ENCODE measurements at regions not wholly inside any gene's neighbourhood (a gene's known extent, or its start where the extent isn't known, plus 50 kb on each side); places are given as distances from the start of the nearest gene placed in this dataset.
A peak's percentile ranks its signal among the peaks of the same experiment; 100 is the strongest.

- Mint-ChIP-seq H3K4me3 (no peak overlapping the region), H3K27ac (peak overlapping the region in 1 of 3 experiments; percentile 70; a peak in 1 of 7 replicates), H3K4me1 (peaks cover 6 to 14% of the 10 kb centered on the region in 2 experiments), H3K9me3 (peaks cover 0 to 2% of the 10 kb centered on the region in 2 experiments; a peak in 2 of 5 replicates), H3K36me3 (ENCODE audit: insufficient read depth in 1 of 3, low read depth in 3 of 3) (peaks cover 0 to 2% (median 0%) of the 10 kb centered on the region in 3 experiments; a peak in 2 of 7 replicates), H3K27me3 (ENCODE audit: low read depth) (peaks cover 12% of the 10 kb centered on the region)
- Histone ChIP-seq H3K27ac (ENCODE audit: insufficient read length, low read depth, low read length) (no peak overlapping the region), H4K5ac (ENCODE audit: insufficient read length, low read depth, low read length) (no peak overlapping the region), H4K20me1 (ENCODE audit: control insufficient read depth, insufficient read depth, insufficient read length) (no peaks in the 10 kb centered on the region), H3K23me2 (ENCODE audit: insufficient read length, low read depth, low read length, poor library complexity, severe bottlenecking) (no peaks in the 10 kb centered on the region), H2BK5ac (ENCODE audit: insufficient read length, low read length) (no peak overlapping the region), H3K4me1 (ENCODE audit: insufficient read depth, low read length) (peaks cover 7% of the 10 kb centered on the region), H3K79me2 (ENCODE audit: insufficient read depth, low read length) (no peaks in the 10 kb centered on the region), H3K27me3 (ENCODE audit: insufficient read depth, low read length) (no peaks in the 10 kb centered on the region), H2BK120ac (ENCODE audit: low read depth, low read length, poor library complexity, severe bottlenecking) (no peak overlapping the region), H3K9ac (ENCODE audit: extremely low read depth, insufficient read length, low read length) (no peak overlapping the region), H2BK12ac (ENCODE audit: insufficient read length, low read depth, low read length) (no peak overlapping the region), H3K79me1 (ENCODE audit: insufficient read depth, low read depth, low read length, poor library complexity, severe bottlenecking) (no peaks in the 10 kb centered on the region), H2AK5ac (ENCODE audit: insufficient read length, low read length) (no peak overlapping the region), H3K14ac (ENCODE audit: insufficient read depth, low read length) (no peak overlapping the region), H2BK20ac (ENCODE audit: low read depth, low read length, poor library complexity, severe bottlenecking) (no peak overlapping the region), H2AFZ (ENCODE audit: low read length) (no peak overlapping the region), H3K4me2 (ENCODE audit: insufficient read depth, insufficient read length, low read length) (no peak overlapping the region), H4K8ac (replicated peaks; ENCODE audit: insufficient read length, low read depth, low read length) (no peak overlapping the region), H3K56ac (ENCODE audit: insufficient read length, low read depth, low read length) (no peak overlapping the region), H2BK15ac (ENCODE audit: low read depth, low read length) (no peak overlapping the region), H3K23ac (ENCODE audit: insufficient read length, low read depth, low read length) (no peak overlapping the region), H3K18ac (ENCODE audit: insufficient read length, low read depth, low read length) (no peak overlapping the region), H4K91ac (ENCODE audit: insufficient read length, low read depth, low read length) (no peak overlapping the region), H3K9me3 (ENCODE audit: control insufficient read depth, low read depth, low read length) (no peaks in the 10 kb centered on the region), H3K4ac (ENCODE audit: low read depth, low read length) (no peak overlapping the region), H3T11ph (ENCODE audit: low read length) (no peak overlapping the region)
- DNase-seq = peak; percentile 61
- no CpG with 5 or more reads among the region's 21 CpGs for WGBS (ENCODE audit: extremely low coverage, insufficient read length, low lambda C conversion rate)
- TF ChIP-seq CTCF (conservative IDR thresholded peaks at IDR 0.05) = peak; percentile 62
Observed at GRCh38 chr11:71370895-71371673, 77.1 kb downstream of the DHCR7 start.

All from H9 (cell line).